Activated CD4-positive, alpha-beta T cell treated with anti-CD3 and anti-CD28 coated beads, Interleukin-2, Interleukin-6, amounts not matched to agents 100 ng/mL and 50 ng/mL, durations not matched to agents 16 hours and 8 hours (primary cell): ENCODE measurements at regions not wholly inside any gene's neighbourhood (a gene's known extent, or its start where the extent isn't known, plus 50 kb on each side); places are given as distances from the start of the nearest gene placed in this dataset.

Experiments
- DNase-seq: peaks from one replicate; pipeline ENCODE4 v3.0.0-alpha.2; 2020

GRCh38 chrX:20861113-20861512 lies 513.1 kb upstream of the CNKSR2 start:
- DNase-seq = no peak

GRCh38 chrX:20857746-20858145 lies 516.5 kb upstream of the CNKSR2 start:
- no peak for DNase-seq

DNA sequence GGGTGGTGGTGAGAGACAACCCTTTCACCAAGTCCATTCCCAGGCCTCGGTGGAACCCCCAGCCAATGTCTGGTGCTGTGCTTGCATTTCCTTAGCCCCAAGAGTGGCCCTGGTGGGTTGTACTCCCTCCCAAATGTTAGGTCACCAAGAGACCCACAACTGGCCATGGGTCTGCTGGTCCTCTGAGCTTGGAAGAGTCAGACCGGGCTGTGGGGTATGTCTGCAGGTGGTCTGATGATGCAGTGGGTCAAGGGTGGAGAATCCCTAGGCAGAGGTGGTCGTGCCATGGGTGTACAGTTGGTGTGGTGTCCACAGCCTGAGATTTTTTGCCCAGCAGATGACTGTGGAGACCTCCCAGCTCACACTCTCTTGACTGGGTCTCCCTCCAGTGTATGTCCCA lies 535.7 kb upstream of the CNKSR2 start:
- no peak for DNase-seq

DNA sequence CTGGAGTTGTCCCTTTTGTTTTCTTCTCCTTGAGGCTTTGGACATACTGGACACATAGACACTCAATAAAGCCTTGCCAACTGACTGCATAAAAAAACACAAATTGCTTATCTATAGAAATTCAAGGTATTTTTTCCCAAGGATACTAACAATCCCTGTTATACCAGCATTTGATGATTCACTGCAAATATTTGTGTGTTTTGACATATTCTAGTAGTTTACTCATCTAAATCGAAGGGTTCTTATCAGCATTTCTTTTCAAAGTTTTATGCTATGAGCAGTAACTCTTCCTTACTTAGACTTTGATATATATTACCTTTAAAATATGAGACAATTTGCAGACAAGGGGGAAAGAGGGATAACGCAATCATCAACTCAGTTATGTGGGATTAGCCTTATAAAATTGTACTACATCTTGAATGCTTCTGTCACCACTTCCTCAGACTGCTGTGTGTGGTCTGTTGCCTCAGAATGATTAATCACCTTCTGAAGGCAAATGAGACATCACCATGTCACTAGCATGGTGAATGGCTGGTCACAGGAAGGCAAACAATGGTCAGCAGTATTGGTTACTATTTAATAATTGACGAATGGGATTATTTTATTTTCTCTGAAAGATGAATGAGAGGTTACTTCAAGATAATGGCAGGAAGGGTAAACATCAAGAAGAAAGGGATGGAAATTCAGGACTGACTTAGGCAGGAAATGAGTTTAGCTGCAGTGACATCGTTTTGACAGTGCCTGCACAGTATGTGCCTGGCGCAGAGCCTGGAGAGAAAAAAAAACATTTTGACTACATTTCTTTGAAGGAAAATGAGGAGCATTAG lies 544.3 kb upstream of the CNKSR2 start:
- DNase-seq = no peak

- no peak for DNase-seq
Observed at GRCh38 chrX:20825984-20826383, 548.2 kb upstream of the CNKSR2 start.

DNA sequence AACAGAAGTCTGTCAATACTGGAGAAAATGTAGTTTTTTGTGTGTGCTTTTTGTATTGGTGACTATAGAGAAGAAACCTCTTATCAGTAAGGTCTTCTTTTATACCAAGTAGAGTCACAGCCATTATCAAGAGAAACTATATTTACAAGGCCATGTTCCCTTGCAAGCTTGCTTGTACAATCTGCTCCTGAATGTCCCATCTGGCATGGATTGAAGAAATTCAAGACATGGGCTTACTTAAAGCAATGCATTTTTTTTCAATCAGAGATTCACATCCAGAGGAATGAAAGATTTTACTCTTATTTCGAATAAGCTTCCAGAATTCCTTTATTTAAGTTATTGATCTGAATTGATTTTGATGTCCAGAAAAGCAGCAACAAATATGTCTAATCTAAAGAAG lies 537.3 kb upstream of the RPS6KA3 start:
- no peak for DNase-seq

DNA sequence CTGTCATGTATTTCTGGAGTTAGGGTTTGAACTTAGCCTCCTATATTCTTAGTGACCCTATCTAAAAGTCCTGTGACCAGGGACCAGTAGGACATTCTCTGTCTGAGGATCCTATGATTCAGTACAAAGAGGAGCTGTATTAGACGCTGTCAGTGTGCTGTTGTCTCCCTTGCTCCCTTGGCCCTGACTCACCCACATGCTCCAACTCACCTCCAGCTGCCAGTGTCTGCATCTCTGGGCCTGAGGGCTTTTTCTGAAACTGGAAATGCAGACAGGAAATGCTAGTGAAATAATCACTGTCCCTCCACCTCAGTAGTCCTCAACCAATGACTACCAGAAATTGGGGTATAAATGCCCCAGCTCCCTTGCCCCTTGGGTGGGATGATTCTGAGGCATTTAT lies 535.3 kb upstream of the RPS6KA3 start:
- no peak for DNase-seq

DNA sequence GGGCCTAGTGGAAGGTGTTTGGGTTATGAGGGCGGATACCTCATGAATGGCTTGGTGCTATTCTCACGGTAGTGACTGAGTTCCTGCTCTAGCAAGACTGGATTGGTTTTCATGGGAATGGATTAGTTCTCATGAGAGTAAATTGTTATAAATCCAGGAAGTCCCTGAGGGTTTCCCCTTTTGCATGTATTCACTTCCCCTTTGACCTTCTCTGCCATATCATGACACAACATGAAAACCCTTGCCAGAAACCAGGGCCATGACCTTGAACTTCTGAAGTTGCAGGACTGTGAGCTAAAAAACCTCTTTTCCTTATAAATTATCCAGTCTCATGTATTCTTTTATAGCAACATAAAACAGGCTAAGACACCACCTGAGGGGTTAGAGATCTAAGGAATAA lies 529.7 kb upstream of the RPS6KA3 start:
- no peak for DNase-seq

- no peak for DNase-seq
Observed at GRCh38 chrX:20789103-20789502, 522.4 kb upstream of the RPS6KA3 start.

- no peak for DNase-seq
Observed at GRCh38 chrX:20767346-20767745, 500.6 kb upstream of the RPS6KA3 start.

DNA sequence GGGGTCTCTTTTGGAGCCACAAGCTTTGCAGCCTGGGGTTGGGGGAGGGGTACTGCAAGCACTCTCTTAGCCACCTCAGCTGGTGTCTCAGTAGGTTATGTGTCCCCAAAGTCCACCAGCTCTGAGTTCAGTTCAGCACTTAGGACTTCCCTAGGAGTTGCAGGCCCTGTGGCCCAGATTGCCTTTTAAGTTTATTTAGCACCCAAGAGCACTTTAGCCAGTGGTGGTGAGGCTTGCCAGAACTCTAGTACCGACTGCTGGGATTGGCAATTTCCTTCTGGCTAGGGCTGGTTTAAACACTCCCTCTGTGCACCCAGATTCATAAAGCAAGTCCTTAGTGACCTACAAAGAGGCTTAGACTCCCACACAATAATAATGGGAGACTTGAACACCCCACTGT lies 489.9 kb upstream of the RPS6KA3 start:
- DNase-seq = no peak

GRCh38 chrX:20753076-20753475 lies 486.4 kb upstream of the RPS6KA3 start:
- no peak for DNase-seq

DNA sequence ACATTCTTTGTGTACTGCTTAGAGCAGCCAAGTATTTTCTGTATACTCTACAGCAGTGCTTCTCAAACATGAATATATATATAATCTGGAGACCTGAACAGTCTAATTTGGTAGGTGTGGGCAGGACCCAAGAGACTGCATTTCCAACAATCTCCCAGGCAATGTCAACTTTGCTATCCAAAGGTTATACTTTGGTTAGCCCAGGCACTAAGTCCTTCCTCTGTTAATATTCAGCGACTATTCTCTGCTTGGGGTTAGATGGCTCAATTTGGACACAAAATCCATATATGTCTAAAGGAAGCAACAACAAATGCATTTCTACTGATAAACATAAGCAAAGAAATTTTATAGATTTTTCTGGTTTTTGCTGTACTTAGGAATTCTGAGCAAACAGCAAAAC lies 480.0 kb upstream of the RPS6KA3 start:
- DNase-seq = no peak

GRCh38 chrX:20743046-20743445 lies 476.3 kb upstream of the RPS6KA3 start:
- no peak for DNase-seq

GRCh38 chrX:20742106-20742505 lies 475.4 kb upstream of the RPS6KA3 start:
- no peak for DNase-seq

DNA sequence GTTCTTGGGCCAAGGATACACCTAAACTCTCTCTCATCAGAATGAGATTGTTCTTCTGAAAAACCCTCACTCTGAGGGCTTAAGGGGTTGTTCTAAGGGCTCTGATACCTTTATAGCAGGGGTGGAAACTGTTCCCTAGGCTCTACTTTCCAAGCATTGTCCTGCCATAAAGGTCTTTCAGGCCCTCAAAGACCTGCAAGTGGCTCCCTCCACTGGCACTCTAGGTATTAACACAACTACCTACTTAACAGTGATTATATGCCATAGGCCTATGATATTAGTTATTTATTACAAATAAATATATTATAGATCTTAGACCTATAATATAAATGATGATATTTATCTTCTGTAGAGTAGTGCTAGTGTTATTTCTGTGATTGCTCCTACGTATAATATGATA lies 473.7 kb upstream of the RPS6KA3 start:
- no peak for DNase-seq

DNA sequence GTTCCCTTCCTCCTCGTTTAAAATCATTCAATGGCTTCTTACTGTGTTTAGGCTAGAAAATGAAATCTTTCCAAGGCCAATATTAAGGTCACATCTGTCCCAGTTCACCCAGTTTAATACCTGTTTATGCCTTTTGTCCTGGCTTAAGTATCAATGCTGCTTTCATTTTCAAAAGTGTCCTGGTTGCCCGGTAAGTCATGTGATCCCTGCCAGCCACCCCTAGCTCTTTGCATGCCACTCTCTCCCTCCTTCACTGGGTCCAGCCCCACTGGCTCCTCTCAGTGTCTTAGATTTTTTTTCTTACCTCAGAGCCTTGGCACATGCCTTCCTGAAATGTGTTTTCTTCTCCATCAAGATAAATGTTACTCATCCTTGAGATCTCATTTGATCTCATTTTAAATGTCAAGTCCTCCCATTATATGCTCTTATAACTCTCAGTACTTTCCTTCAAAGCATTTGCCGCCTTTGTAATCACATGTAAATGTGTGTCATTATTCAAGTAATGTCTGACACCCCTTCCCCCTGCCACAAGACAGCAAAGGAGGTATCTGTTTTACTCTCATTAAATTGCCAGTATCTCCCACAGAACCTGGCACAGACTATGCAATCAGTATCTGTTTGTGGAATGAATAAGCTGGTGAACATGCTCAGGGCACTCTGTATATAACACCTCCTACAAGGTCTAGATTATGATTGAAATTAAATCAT lies 472.5 kb upstream of the RPS6KA3 start:
- DNase-seq = no peak

- DNase-seq = no peak
Observed at GRCh38 chrX:20729416-20729815, 462.7 kb upstream of the RPS6KA3 start.

DNA sequence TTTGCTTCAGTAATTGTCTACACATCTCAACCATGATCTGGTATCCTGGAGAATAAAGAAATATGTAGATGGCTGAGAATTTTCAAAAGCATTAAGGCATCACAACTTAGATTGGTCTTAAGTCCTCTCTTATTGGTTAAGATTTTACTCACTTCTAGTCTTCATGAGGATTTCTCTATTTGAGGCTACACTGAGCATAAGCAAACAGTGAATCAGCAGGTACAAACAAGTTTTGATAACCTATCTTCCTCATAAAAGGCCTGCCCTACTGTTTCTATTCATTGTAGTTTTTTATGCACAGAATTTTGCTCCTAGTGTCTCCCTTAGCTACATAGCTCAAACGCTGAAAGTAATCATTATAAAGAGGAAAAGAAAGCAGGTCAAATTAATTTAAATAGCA lies 460.7 kb upstream of the RPS6KA3 start:
- no peak for DNase-seq

DNA sequence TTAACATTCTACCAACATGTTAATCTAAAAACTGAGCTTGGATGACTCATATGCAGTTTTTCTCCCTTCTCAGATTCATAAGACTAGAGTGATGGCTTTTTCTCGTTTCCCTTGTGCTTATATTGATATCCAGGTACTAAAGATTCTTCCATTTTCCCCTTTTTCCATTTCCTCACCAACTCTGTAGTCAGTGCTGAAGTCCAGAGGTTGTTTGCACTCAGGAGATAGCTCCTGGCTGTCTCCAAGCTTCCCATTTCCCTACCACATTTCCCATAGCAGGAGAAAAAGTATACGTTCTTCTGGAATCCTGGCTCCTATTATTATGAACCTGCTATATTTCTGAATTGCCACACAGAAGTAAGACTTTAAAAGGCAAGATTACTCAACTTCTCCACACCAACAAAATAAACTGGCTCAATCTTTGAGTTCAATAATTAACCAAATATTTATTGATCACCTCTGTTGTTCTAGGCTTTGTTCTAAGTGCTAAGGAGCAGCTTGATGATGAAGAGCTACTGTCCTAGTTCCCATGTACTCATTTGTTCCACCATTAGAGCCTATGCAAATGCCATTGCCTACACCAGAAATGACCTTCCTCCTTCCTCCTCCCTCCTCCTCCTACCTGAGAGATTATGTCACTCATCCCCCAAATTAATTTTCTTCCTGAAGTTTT lies 454.4 kb upstream of the RPS6KA3 start:
- DNase-seq = no peak

DNA sequence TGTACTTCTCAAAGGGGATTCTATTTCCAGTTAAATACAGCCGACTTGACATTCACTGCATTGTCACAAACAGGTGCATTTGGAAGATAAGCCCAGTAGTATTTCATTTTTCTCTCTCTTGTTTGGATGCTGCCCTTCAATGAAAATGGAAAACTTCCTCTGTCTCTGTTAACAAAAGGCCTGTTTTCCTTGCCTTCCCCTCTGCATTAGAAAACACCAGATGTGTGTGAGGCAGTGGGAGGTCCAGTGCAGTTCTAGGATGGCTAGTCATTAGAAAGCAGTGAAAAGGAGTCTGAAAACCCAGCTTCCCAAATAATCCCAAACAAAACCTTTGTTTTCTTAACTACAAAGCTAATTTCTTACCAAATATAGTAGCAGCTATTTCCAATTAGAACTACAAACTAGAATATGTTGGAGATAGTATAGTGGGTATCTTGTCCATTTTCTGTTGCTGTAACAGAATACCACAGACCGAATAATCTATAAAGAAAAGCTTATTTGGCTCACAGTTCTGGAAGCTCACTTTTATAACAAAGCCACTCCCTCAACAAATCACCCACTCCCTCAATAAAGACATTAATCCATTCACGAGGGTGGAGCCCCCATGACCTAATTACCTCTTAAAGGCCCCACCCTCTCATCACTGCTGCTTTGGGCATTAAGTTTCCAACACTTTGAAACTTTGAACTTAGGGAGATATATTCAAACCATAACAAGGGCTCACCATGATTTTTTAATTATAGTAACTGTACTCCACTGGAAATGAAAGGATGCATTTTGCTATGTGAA lies 452.1 kb upstream of the RPS6KA3 start:
- DNase-seq = no peak

DNA sequence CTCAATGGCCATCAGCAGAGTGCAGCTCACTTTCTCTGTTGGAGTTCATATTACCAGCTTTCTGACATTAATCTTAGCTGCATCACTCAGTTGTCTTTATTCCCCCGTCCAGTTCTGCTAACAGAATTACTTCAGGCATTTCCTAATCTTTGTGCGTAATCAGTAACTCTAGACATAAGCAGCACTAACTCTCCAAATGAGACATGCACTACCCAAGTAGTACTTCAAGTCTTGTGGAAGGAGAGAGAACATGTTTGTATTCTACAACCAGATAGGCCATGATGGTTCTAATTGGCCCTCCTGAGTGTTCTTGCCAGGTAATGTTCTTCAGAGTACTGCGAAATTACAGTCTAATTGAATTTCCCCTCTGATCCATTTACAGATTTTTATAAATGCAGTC lies 448.5 kb upstream of the RPS6KA3 start:
- no peak for DNase-seq

DNA sequence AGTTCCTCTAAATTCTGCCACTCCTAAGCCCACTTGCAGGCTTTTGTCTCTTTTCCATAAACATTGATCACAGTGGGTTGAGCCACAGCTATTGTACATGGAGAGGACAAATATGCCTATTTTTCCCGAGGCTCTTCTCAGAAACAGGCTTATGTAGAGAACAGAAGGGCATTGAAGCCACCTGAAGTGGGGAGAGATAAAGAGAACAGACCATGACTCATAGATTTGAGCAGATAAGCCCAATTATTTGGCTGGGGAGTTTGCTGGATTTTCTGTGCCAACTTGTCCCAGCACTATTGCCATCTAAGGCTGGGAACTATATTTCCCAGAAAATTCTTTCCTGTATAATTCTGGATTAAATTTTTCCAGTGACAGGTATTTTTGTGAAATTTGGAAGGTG lies 446.1 kb upstream of the RPS6KA3 start:
- DNase-seq = no peak
